ENCODE measurements at regions not wholly inside any gene's neighbourhood (a gene's known extent, or its start where the extent isn't known, plus 50 kb on each side); places are given as distances from the start of the nearest gene placed in this dataset.

GRCh38 chr10:131421381-131421780 lies 109.9 kb upstream of the TCERG1L start:
- WGBS (ENCODE audit: extremely low coverage, insufficient coverage, low lambda C conversion rate) = no CpG with 5 or more reads among the region's 5 CpGs
- Histone ChIP-seq H4K5ac (ENCODE audit: low read length) (no peak overlapping the region), H3K4me2 (ENCODE audit: low read length) (no peak overlapping the region), H3K36me3 (ENCODE audit: control insufficient read depth, insufficient read depth, low read length) (no peaks in the 10 kb centered on the region), H2AK5ac (ENCODE audit: low read length) (no peak overlapping the region), H2BK15ac (replicated peaks; ENCODE audit: low read depth) (no peak overlapping the region), H3K23ac (ENCODE audit: low read length) (no peak overlapping the region), H3K9ac (ENCODE audit: low read length) (no peak overlapping the region), H3K4me3 (ENCODE audit: low read length) (no peak overlapping the region), H4K8ac (ENCODE audit: low read depth, low read length) (no peak overlapping the region), H3K18ac (ENCODE audit: low read length) (no peak overlapping the region), H3K27ac (ENCODE audit: low read depth, low read length) (no peak overlapping the region), H2BK5ac (ENCODE audit: low read length) (no peak overlapping the region), H3K56ac (ENCODE audit: low read length) (no peak overlapping the region), H3K79me2 (ENCODE audit: control insufficient read depth, insufficient read depth, low read length) (no peaks in the 10 kb centered on the region), H2BK120ac (ENCODE audit: low read depth, low read length) (no peak overlapping the region), H3K27me3 (ENCODE audit: insufficient read depth, low read length, poor library complexity) (no peaks in the 10 kb centered on the region), H3K79me1 (ENCODE audit: low read length) (no peaks in the 10 kb centered on the region), H3K4ac (ENCODE audit: low read depth, low read length) (no peak overlapping the region), H3K4me1 (ENCODE audit: control insufficient read depth, low read depth, low read length) (no peaks in the 10 kb centered on the region)
- no peak for DNase-seq

GRCh38 chr10:131422731-131423130 lies 111.2 kb upstream of the TCERG1L start:
- H3K4ac ChIP-seq (ENCODE audit: low read depth, low read length) = no peak overlapping the region
- no peak overlapping the region for H2BK120ac ChIP-seq (ENCODE audit: low read depth, low read length)
- no peak overlapping the region for H3K23ac ChIP-seq (ENCODE audit: low read length)
- no peak for DNase-seq
- H3K9ac ChIP-seq (ENCODE audit: low read length) = no peak overlapping the region
- no CpG with 5 or more reads among the region's 10 CpGs for WGBS (ENCODE audit: extremely low coverage, insufficient coverage, low lambda C conversion rate)
- H3K79me1 ChIP-seq (ENCODE audit: low read length) = no peaks in the 10 kb centered on the region
- no peak overlapping the region for H2AK5ac ChIP-seq (ENCODE audit: low read length)
- H3K56ac ChIP-seq (ENCODE audit: low read length) = no peak overlapping the region
- H3K36me3 ChIP-seq (ENCODE audit: control insufficient read depth, insufficient read depth, low read length) = no peaks in the 10 kb centered on the region
- H4K8ac ChIP-seq (ENCODE audit: low read depth, low read length) = no peak overlapping the region
- H3K4me2 ChIP-seq (ENCODE audit: low read length) = no peak overlapping the region
- no peak overlapping the region for H3K4me3 ChIP-seq (ENCODE audit: low read length)
- no peaks in the 10 kb centered on the region for H3K4me1 ChIP-seq (ENCODE audit: control insufficient read depth, low read depth, low read length)
- no peak overlapping the region for H4K5ac ChIP-seq (ENCODE audit: low read length)
- H2BK15ac ChIP-seq (replicated peaks; ENCODE audit: low read depth) = no peak overlapping the region
- H3K18ac ChIP-seq (ENCODE audit: low read length) = no peak overlapping the region
- no peak overlapping the region for H2BK5ac ChIP-seq (ENCODE audit: low read length)
- H3K79me2 ChIP-seq (ENCODE audit: control insufficient read depth, insufficient read depth, low read length) = no peaks in the 10 kb centered on the region
- no peak overlapping the region for H3K27ac ChIP-seq (ENCODE audit: low read depth, low read length)
- no peaks in the 10 kb centered on the region for H3K27me3 ChIP-seq (ENCODE audit: insufficient read depth, low read length, poor library complexity)

GRCh38 chr10:131424053-131424452 lies 112.5 kb upstream of the TCERG1L start:
- Histone ChIP-seq H3K56ac (ENCODE audit: low read length) (no peak overlapping the region), H2BK5ac (ENCODE audit: low read length) (no peak overlapping the region)

GRCh38 chr10:131424836-131425491 lies 113.4 kb upstream of the TCERG1L start:
- Histone ChIP-seq H3K27ac (ENCODE audit: low read depth, low read length) (no peak overlapping the region), H3K4me2 (ENCODE audit: low read length) (no peak overlapping the region), H2AK5ac (ENCODE audit: low read length) (no peak overlapping the region), H3K27me3 (ENCODE audit: insufficient read depth, low read length, poor library complexity) (no peaks in the 10 kb centered on the region), H3K79me2 (ENCODE audit: control insufficient read depth, insufficient read depth, low read length) (no peaks in the 10 kb centered on the region), H3K36me3 (ENCODE audit: control insufficient read depth, insufficient read depth, low read length) (no peaks in the 10 kb centered on the region), H3K4me3 (ENCODE audit: low read length) (no peak overlapping the region), H3K23ac (ENCODE audit: low read length) (no peak overlapping the region), H3K9ac (ENCODE audit: low read length) (no peak overlapping the region), H4K5ac (ENCODE audit: low read length) (no peak overlapping the region), H3K18ac (ENCODE audit: low read length) (no peak overlapping the region), H3K4ac (ENCODE audit: low read depth, low read length) (no peak overlapping the region), H3K4me1 (ENCODE audit: control insufficient read depth, low read depth, low read length) (no peaks in the 10 kb centered on the region), H3K79me1 (ENCODE audit: low read length) (no peaks in the 10 kb centered on the region), H4K8ac (ENCODE audit: low read depth, low read length) (no peak overlapping the region), H3K56ac (ENCODE audit: low read length) (no peak overlapping the region), H2BK15ac (replicated peaks; ENCODE audit: low read depth) (no peak overlapping the region), H2BK120ac (ENCODE audit: low read depth, low read length) (no peak overlapping the region), H2BK5ac (ENCODE audit: low read length) (no peak overlapping the region)
- WGBS (ENCODE audit: extremely low coverage, insufficient coverage, low lambda C conversion rate) = no CpG with 5 or more reads among the region's 12 CpGs
- no peak for DNase-seq

More at GRCh38 chr10:131424053-131424452, 112.5 kb upstream of the TCERG1L start:
- Histone ChIP-seq H3K79me2 (ENCODE audit: control insufficient read depth, insufficient read depth, low read length) (no peaks in the 10 kb centered on the region), H2BK120ac (ENCODE audit: low read depth, low read length) (no peak overlapping the region), H2AK5ac (ENCODE audit: low read length) (no peak overlapping the region), H2BK15ac (replicated peaks; ENCODE audit: low read depth) (no peak overlapping the region), H3K4me3 (ENCODE audit: low read length) (no peak overlapping the region), H3K27ac (ENCODE audit: low read depth, low read length) (no peak overlapping the region), H3K27me3 (ENCODE audit: insufficient read depth, low read length, poor library complexity) (no peaks in the 10 kb centered on the region), H3K18ac (ENCODE audit: low read length) (no peak overlapping the region), H4K5ac (ENCODE audit: low read length) (no peak overlapping the region), H3K36me3 (ENCODE audit: control insufficient read depth, insufficient read depth, low read length) (no peaks in the 10 kb centered on the region), H3K4ac (ENCODE audit: low read depth, low read length) (no peak overlapping the region), H3K4me2 (ENCODE audit: low read length) (no peak overlapping the region), H4K8ac (ENCODE audit: low read depth, low read length) (no peak overlapping the region), H3K23ac (ENCODE audit: low read length) (no peak overlapping the region), H3K9ac (ENCODE audit: low read length) (no peak overlapping the region), H3K4me1 (ENCODE audit: control insufficient read depth, low read depth, low read length) (no peaks in the 10 kb centered on the region), H3K79me1 (ENCODE audit: low read length) (no peaks in the 10 kb centered on the region)
- WGBS (ENCODE audit: extremely low coverage, insufficient coverage, low lambda C conversion rate) = no CpG with 5 or more reads among the region's 6 CpGs
- DNase-seq = no peak

GRCh38 chr10:131425752-131426533 lies 114.4 kb upstream of the TCERG1L start:
- Histone ChIP-seq H4K5ac (ENCODE audit: low read length) (no peak overlapping the region), H3K79me1 (ENCODE audit: low read length) (no peaks in the 10 kb centered on the region), H3K9ac (ENCODE audit: low read length) (no peak overlapping the region), H3K79me2 (ENCODE audit: control insufficient read depth, insufficient read depth, low read length) (no peaks in the 10 kb centered on the region), H3K4me1 (ENCODE audit: control insufficient read depth, low read depth, low read length) (no peaks in the 10 kb centered on the region), H3K36me3 (ENCODE audit: control insufficient read depth, insufficient read depth, low read length) (no peaks in the 10 kb centered on the region), H2AK5ac (ENCODE audit: low read length) (no peak overlapping the region), H3K4me2 (ENCODE audit: low read length) (no peak overlapping the region), H3K4ac (ENCODE audit: low read depth, low read length) (no peak overlapping the region), H3K23ac (ENCODE audit: low read length) (no peak overlapping the region), H4K8ac (ENCODE audit: low read depth, low read length) (no peak overlapping the region), H3K27ac (ENCODE audit: low read depth, low read length) (no peak overlapping the region), H2BK15ac (replicated peaks; ENCODE audit: low read depth) (no peak overlapping the region), H2BK120ac (ENCODE audit: low read depth, low read length) (no peak overlapping the region), H3K27me3 (ENCODE audit: insufficient read depth, low read length, poor library complexity) (no peaks in the 10 kb centered on the region), H2BK5ac (ENCODE audit: low read length) (no peak overlapping the region), H3K4me3 (ENCODE audit: low read length) (no peak overlapping the region), H3K18ac (ENCODE audit: low read length) (no peak overlapping the region), H3K56ac (ENCODE audit: low read length) (no peak overlapping the region)
- DNase-seq = no peak
- WGBS (ENCODE audit: extremely low coverage, insufficient coverage, low lambda C conversion rate) = no CpG with 5 or more reads among the region's 11 CpGs
